ENCODE measurements at regions not wholly inside any gene's neighbourhood (a gene's known extent, or its start where the extent isn't known, plus 50 kb on each side); places are given as distances from the start of the nearest gene placed in this dataset.
"Not testable (repeated sequence)": the region's sequence is repeated elsewhere in the genome, so short reads cannot be mapped to it uniquely, and the experiment has no call there.

DNA sequence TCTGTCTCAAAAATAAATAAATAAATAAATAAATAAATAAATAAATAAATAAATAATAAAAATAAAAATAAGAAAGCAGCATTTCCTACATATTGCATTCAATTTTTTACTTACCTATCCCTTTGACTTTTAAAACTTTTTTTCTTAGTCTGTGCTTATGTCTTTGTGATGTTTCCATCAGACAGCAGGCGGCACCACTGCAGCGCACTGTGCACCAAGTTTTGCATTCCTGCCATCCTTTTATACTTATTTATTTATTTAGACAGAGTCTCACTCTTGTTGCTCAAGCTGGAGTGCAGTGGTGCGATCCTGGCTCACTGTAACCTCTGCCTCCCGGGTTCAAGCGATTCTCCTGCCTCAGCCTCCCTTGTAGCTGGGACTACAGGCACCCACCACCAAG is 132.6 kb downstream of the SPATA31A6 start:
- DNase-seq (ENCODE audit: low spot score); in situ Hi-C loops (cut with MboI; ENCODE audit: low sequenced_read_pairs, unreplicated experiment): not testable (repeated sequence)

DNA sequence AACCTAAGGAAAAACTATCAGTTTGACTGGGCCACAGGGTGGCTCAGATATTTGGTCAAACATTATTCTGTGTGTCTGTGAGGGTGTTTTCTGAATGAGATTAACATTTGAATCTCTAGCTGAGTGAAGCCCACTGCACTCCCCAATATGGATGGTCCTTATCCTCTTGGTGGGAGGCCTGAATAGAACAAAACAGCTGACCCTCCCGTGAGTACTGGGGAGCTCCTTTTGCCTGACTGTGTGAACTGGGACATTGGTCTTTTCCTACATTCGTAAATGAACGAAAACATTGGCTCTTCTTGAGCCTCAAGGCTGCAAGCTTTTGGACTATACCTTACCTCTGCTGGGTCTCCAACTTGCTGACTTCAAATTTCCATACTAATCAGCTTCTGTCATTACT is 134.2 kb downstream of the SPATA31A6 start:
- DNase-seq (ENCODE audit: low spot score); in situ Hi-C loops (cut with MboI; ENCODE audit: low sequenced_read_pairs, unreplicated experiment): not testable (repeated sequence)

DNA sequence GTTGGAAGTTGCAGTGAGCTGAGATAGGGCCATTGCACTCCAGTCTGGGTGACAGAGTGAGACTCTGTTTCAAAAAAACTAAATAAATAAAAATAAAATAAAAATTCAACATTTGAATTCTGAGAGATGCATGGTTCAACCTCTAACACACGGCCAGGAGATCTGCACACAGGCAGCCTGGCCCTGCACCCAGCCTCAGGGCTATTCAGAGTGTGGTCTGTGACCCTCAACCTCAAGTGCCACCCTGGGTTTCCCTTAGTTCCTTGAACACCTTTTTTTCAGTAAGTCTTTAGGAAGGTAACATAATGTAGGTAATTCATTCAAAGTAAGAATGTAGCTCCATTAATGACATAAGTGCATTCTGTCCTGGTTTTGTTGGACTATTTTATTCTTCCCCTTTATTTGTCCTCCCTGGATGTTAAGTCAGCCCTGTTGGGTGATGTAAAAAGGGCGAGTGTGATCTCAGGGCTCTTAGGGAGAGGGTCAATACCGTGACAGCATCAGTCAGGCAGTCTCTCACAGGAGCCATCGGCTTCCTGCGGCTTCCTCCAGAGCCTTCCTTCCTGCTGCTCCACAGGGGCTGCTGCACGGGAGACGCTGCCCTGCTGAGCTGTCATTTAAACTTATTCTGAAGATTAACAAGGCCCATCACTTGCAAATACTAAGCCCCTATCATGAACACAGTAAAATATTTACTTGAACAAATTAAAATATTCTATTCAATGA is 139.8 kb downstream of the SPATA31A6 start:
- DNase-seq (ENCODE audit: low spot score); in situ Hi-C loops (cut with MboI; ENCODE audit: low sequenced_read_pairs, unreplicated experiment): not testable (repeated sequence)

- in situ Hi-C loops (cut with MboI; ENCODE audit: low sequenced_read_pairs, unreplicated experiment); DNase-seq (ENCODE audit: low spot score): not testable (repeated sequence)
These were observed 141.7 kb downstream of the SPATA31A6 start for GRCh38 chr9:42325142-42325541.

DNA sequence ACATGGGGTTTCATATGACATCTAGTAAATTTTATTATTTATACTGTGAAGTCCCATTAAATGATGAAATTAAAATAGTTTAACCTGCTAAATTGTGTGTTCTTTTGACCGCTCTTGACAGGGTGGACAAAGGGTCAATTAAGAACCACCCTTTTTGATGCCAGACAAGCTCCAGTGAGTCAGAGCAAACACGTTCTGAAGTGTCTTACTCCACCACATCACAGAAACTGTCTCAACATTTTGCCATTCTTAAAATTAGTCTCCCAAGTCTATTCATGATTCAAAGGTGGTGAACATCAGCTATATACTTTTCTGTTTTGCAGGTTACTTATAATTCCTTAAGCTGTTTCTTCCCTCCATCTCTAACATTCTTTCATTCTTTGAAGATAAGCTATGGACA is 142.1 kb downstream of the SPATA31A6 start:
- in situ Hi-C loops (cut with MboI; ENCODE audit: low sequenced_read_pairs, unreplicated experiment); DNase-seq (ENCODE audit: low spot score): not testable (repeated sequence)

DNA sequence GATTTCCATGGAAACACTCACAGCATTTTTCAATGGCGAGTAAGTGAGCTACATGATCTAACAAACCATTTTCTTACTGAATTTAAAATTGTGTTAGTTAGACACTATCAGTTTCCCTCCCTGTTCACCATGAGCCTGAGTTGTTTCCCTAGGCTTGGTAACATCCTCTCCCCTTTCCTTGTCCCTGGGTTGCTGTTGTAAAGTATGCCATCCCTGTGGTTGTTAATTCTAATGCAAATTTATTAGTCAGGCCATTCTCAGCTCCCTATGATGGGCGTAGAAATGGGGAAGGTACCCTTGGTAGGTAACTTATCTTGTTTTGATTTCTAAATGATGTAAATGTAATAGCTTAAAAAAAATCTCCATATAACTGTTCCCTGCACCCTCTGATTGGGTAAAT is 143.0 kb downstream of the SPATA31A6 start:
- in situ Hi-C loops (cut with MboI; ENCODE audit: low sequenced_read_pairs, unreplicated experiment); DNase-seq (ENCODE audit: low spot score): not testable (repeated sequence)

- in situ Hi-C loops (cut with MboI; ENCODE audit: low sequenced_read_pairs, unreplicated experiment); DNase-seq (ENCODE audit: low spot score): not testable (repeated sequence)
These were observed 151.9 kb downstream of the SPATA31A6 start for GRCh38 chr9:42335342-42335741.

DNA sequence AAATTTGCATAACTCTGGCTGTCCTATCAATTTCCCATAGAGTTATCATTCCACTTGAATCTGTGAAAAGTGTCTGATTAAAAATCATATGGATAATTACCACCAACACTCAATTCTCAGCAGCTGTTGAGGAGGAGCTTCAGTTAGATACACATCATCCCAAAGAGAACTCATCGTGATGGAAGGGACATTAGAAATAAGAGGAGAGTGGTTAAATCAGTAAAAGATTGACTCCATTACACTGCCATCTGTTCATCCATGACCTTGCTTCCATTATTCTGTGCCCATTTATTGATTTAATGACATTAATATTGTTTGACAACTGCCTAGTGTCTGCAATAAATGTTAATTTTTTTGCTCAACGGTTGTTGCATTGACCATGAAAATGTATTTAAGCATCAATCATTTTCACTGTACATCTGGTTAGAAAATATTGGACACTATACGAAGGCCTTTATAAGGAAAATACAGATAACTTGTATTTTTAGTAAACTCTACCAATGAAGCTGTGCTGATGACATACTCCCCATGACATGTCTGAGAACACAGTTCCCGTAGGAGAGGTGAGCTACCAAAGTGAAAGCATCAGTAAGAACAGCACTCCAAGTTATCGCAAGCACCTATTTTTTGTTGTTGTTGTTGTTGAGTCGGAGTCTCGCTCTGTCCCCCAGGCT is 152.7 kb downstream of the SPATA31A6 start:
- DNase-seq (ENCODE audit: low spot score); in situ Hi-C loops (cut with MboI; ENCODE audit: low sequenced_read_pairs, unreplicated experiment): not testable (repeated sequence)

DNA sequence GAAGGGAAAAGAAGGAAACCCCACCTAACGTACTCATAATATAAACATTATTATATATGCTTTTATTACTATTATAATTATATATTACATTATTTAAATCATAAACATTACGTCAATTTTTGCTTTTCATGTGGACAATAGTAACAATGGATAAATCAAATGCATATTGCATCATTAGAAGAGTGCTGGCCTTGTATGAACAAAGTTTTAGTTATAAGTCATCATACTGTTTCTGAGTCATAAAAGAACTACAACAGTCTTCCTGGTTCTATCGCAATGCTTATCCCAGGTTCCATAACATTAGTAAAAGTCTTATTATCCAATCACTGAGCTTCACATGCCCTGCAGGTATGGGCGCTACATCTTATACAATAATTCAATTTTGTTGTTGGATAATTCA is 154.8 kb downstream of the SPATA31A6 start:
- in situ Hi-C loops (cut with MboI; ENCODE audit: low sequenced_read_pairs, unreplicated experiment); DNase-seq (ENCODE audit: low spot score): not testable (repeated sequence)

DNA sequence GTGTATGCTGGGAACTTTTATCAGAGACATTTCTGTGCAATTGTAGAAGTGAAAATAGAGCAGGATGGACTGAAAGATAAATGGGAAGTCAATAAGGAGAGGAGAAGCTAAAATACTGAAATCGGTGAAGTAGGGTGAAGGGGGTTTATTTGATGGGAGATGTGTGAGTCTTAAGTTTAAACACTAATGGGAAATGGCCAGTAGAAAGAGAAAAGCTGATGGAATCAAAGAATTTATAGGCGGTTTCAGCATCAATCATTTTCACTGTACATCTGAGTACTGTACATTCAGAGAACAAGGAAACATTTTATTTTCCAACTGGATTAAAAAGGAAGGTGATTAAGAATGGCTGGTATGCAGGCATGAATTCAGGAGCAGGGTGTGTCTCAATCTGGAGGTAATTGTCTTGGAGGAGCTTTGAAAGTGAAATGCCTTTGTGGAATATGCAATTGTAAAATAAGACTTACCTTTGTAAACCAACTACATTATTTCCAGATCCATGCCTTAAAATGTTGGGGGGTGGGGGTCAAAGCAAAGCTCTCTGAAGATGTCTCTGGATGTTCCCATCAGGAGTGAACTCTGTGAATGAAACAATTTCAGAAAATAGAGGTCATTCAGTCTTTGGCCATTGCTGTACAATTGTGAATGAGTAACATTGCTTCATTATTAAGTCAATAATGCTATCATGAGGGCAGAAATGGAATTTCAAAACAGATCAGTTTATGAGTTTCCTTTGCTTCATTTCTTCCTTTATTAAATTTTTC is 156.4 kb downstream of the SPATA31A6 start:
- DNase-seq (ENCODE audit: low spot score); in situ Hi-C loops (cut with MboI; ENCODE audit: low sequenced_read_pairs, unreplicated experiment): not testable (repeated sequence)

- in situ Hi-C loops (cut with MboI; ENCODE audit: low sequenced_read_pairs, unreplicated experiment); DNase-seq (ENCODE audit: low spot score): not testable (repeated sequence)
These were observed 156.9 kb downstream of the SPATA31A6 start for GRCh38 chr9:42340435-42340723.

- in situ Hi-C loops (cut with MboI; ENCODE audit: low sequenced_read_pairs, unreplicated experiment); DNase-seq (ENCODE audit: low spot score): not testable (repeated sequence)
These were observed 158.4 kb downstream of the SPATA31A6 start for GRCh38 chr9:42341860-42342259.

GRCh38 chr9:42342297-42342696 is 158.8 kb downstream of the SPATA31A6 start:
- in situ Hi-C loops (cut with MboI; ENCODE audit: low sequenced_read_pairs, unreplicated experiment); DNase-seq (ENCODE audit: low spot score): not testable (repeated sequence)

DNA sequence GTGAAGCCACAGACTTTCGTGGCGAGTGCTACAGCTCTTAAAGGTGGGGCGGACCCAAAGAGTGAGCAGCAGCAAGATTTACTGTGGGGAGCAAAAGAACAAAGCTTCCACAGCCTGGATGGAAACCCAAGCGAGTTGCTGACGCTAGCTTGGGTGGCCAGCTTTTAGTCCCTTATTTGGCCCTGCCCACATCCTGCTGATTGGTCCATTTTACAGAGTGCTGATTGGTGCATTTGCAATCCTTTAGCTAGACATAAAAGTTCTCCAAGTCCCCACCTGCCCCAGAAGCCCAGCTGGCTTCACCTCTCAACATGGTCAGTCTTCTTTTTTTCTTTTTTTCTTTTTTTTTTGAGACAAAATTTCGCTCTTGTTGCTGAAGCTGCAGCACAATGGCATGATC is 161.0 kb downstream of the SPATA31A6 start:
- DNase-seq (ENCODE audit: low spot score); in situ Hi-C loops (cut with MboI; ENCODE audit: low sequenced_read_pairs, unreplicated experiment): not testable (repeated sequence)

DNA sequence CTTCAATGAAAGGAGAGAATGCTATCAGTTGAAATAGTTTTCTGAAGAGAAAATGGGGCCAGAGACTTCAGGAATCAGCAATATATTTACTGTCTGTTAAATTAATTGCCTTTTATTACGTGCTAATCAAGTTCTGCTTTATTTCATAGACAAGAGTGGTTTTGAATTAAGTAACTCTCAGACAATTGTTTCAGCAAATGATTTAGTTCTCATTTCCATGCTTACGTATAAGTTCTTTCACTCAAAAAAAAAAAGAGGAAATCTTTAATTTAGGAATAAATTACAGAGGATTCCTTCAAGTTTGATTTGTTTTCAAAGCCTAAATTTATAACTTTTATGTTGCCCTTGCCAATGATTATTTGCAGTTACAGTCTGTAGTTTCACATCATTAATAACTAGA is 163.5 kb downstream of the SPATA31A6 start:
- in situ Hi-C loops (cut with MboI; ENCODE audit: low sequenced_read_pairs, unreplicated experiment); DNase-seq (ENCODE audit: low spot score): not testable (repeated sequence)

GRCh38 chr9:42349181-42349580 is 165.7 kb downstream of the SPATA31A6 start:
- in situ Hi-C loops (cut with MboI; ENCODE audit: low sequenced_read_pairs, unreplicated experiment); DNase-seq (ENCODE audit: low spot score): not testable (repeated sequence)

GRCh38 chr9:42350412-42350811 is 167.0 kb downstream of the SPATA31A6 start:
- DNase-seq (ENCODE audit: low spot score); in situ Hi-C loops (cut with MboI; ENCODE audit: low sequenced_read_pairs, unreplicated experiment): not testable (repeated sequence)

GRCh38 chr9:42357604-42358373 is 174.3 kb downstream of the SPATA31A6 start:
- in situ Hi-C loops (cut with MboI; ENCODE audit: low sequenced_read_pairs, unreplicated experiment); DNase-seq (ENCODE audit: low spot score): not testable (repeated sequence)
